GM19452 (cell line): ENCODE measurements at regions not wholly inside any gene's neighbourhood (a gene's known extent, or its start where the extent isn't known, plus 50 kb on each side); places are given as distances from the start of the nearest gene placed in this dataset.

Experiments
- ATAC-seq: cut with Tn5 transposase; IDR thresholded peaks from one replicate; pipeline ENCODE4 v1.9.1; 2021; ENCODE audit not compliant: unreplicated experiment

DNA sequence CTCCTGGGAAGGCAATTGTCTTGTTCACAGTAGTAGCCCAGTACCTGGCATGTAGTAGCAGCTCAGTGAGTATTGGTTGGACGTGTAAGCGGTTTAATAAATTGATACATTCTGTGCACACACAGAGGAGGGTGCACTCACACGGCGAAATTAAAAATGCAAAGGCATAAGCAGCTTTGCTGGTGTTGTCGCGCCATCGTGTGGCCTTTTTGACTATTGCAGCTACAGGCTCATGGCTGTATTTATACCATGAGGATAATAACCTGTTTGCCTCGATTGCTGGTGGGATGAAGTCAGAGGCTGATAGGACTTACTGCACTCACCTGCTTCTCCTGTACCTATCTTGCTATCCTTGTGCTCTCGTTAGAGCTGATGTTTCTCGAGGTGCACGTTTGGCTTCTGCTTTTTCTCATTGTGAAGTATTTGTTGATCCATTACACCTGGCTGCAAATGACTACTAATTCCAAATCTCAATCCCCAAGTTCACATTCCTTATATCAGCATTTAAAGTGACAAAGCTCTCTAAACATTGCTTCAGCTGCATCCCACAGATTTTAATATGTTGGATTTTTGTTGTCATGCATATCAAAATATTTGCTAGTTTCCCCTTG, 61.5 kb downstream of the TBXT start:
- no peak for ATAC-seq

DNA sequence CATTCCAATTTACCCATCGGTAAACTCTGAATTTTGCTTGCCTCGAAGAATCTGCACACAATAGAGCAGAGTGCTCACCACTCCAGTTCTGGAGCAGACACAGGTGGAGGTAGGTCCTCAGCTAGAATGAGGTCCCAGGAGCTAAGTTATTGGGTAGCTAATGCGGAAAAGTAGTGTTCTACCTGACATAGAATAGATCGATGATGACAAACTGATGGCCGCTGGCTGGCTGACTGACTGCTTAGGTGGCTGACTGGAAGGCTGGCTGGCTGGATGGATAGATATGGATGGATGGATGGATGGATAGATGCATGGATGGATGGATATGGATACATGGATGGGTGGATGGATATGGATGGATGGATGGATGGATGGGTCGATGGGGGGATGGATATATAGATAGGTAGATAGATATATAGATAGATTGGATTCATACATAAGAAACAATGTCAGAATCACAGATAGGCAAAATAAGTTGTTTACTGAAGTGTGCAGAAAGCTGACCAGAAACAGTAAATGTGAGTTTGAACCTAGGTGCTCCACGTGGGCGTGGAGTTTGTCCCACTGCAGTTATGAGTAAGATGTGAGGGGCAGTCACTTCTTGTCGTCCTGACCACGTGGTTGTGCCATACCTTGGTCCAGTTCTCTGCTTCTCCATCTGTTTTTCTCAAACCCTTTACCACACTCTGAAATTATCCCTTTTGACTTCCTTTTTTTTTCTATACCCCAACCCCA, 62.1 kb downstream of the TBXT start:
- no peak for ATAC-seq

- no peak for ATAC-seq
Measured at GRCh38 chr6:166104872-166105271, 62.8 kb downstream of the TBXT start.

GRCh38 chr6:166104107-166104506, 63.5 kb downstream of the TBXT start:
- ATAC-seq: no peak

DNA sequence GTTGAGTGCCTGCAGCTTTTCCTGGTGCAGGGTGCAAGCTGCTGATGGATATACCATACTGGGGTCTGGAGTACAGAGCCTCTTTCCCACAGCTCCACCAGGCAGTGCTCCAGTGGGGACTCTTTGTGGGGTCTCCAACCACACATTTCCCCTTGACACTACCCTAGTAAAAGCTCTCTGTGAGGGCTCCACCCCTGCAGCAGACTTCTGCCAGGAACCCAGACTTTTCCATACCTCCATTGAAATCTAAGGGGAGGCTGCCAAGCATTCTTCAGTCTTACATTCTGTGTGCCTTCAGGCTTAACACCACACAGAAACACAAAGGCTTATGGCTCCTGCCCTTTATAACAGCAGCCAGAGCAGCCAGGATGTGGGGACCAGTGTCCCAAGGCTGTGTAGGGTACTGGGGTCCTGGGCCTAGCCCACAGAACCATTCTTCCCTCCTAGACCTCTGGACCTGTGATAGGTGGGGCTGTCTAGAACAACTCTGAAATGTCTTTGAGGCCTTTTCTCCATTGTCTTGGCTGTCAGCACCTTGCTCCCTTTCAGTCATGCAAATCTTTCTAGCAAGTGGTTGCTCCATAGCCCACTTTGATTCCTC, 65.7 kb downstream of the TBXT start:
- no peak for ATAC-seq

GRCh38 chr6:166097914-166098522, 69.6 kb downstream of the TBXT start:
- ATAC-seq: peak; percentile 90

DNA sequence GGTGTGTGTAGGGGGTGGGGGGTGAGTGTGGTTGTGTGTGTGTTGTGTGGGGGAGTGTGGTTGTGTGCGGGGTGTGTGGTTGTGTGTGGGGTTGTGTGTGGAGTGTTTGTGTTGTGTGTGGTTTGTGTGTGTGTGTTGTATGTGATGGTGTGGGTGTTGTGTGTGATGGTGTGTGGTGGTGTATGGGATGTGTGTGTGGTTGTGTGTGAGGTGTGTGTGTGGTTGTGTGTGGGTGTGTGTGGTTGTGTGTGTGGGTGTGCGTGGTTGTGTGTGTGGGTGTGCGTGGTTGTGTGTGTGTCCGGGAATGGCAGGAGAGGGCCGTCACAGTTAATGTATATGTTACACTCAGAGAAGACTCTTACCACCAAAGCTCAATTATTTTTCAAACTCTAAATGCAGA, 79.8 kb downstream of the TBXT start:
- no peak for ATAC-seq

DNA sequence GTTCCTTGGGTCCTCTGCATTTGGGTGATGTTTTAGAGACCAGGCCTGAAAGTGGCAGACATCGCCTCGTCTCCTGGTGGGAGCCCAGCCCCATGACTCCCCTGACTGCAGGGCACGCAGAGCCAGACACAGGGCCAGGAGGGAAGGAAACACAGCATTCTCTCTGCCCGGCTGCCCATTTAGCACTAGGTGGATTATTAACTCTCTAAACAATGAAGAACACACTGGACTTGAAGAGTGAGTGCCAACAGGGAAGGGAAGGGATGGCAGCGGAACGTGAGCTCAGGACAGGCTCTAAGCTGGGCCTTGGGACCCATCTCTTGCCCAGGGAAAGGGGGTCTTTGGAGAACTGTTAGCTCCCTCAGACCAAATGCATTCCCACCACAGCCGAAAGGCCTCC, 80.4 kb downstream of the TBXT start:
- no peak for ATAC-seq

DNA sequence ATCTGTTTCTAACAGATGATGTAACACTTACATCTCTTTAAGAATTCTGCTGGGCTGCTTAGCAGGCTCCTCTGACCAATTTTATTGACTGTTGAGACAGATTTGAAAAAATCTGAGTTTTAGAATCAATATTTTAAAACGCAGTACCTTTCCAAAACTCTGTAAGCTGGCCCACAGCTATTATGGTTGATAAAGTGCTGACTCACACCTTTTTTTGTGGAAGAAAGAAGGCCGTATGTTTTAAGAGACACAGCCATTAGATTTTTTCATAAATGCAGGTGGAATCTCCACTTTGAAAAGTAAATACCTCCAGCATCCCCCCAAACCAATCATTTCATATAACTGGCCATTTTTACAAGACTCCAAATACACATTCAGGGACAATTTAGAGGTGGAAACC, 82.2 kb downstream of the TBXT start:
- ATAC-seq: no peak

- ATAC-seq: no peak
Measured at GRCh38 chr6:166084951-166085350, 82.7 kb downstream of the TBXT start.

DNA sequence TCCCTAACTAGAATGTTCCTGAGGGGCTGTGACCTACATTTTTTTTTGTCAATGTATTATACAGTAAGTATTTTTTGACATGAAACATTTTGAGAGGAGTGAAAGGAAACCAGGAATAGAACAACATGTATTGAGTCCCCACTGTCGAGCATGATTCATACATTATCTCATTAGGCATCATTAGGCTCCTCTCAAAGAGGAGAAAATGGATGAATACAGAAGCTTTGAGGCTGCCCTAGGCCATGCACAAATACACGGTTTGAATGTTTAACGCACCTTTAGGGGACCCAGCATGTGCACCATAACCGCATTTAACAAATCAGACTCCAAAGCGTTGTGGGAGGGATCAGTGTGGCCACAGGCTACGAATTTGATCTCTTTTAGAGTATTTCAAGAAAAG, 87.8 kb downstream of the TBXT start:
- ATAC-seq: no peak

GRCh38 chr6:166078294-166078693, 89.4 kb downstream of the TBXT start:
- ATAC-seq: no peak

- ATAC-seq: no peak
Measured at GRCh38 chr6:166076625-166077024, 91.0 kb downstream of the TBXT start.

GRCh38 chr6:166075925-166076324, 91.7 kb downstream of the TBXT start:
- no peak for ATAC-seq

- no peak for ATAC-seq
Measured at GRCh38 chr6:166075186-166075585, 92.5 kb downstream of the TBXT start.

DNA sequence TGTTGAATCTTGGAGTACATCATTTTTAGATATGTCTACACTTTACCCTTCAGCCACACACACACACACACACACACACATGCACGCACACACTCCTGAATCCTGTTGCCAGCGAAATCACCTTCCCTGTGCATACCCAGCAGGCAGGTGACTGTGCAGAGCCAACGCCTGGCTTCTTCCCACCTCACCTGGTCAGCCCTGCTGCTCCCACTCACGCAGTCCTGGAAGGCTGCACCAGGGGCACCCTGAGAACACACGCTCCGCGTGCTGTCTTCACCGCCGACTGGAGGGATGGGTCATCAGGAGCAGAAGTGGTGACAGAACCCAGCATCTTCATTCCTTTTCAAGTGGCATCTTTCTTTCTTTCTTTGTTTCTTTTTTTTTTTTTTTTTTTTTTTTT, 94.6 kb downstream of the TBXT start:
- no peak for ATAC-seq

- ATAC-seq: no peak
Measured at GRCh38 chr6:166068768-166069167, 98.9 kb downstream of the TBXT start.

DNA sequence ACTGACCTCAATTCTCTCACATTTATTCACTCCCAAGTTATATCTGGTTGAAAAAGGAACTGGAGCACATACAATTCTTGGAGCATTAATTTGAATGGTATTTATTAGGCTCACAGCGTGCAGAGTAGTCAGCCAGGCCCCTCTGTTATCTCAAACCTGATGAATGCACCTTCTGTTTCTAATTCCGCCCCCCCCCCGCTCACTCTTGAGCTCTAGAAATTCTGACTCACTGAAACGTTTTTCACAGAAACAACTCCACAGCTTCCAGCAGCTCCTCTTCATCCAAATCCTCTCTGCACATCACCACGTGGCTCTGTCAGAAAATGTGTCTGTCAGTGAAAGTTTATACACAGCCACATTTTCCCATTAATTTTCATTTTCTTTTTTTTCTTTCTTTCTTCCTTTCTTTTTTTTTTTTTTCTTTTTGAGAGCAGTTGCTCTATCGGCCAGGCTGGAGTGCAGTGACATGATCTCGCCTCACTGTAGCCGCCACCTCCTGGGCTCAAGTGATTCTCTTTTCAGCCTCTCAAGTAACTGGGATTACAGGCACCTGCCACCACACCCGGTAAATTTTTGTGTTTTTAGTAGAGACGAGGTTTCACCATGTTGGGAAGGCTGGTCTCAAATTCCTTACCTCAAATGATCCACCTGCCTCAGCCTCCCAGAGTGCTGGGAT, 109.4 kb downstream of the TBXT start:
- no peak for ATAC-seq

DNA sequence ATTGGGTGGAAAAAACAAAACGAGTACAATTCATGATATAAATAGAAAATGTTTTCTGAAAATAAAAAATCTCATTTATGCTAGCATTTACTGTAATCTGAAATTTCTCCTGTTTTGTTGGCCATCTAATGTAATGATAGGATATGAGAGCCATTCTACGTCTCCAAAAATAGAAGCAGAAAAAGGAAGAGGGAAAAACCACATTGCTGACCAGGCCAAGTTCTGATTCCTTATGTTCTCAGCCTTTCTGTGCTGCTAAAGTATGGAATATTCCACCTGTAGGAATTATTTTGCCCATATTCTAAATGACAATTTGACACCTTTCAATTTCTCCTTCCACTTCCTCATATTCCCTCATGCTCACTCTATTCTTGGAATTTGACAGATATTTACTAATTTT, 110.2 kb downstream of the TBXT start:
- no peak for ATAC-seq

DNA sequence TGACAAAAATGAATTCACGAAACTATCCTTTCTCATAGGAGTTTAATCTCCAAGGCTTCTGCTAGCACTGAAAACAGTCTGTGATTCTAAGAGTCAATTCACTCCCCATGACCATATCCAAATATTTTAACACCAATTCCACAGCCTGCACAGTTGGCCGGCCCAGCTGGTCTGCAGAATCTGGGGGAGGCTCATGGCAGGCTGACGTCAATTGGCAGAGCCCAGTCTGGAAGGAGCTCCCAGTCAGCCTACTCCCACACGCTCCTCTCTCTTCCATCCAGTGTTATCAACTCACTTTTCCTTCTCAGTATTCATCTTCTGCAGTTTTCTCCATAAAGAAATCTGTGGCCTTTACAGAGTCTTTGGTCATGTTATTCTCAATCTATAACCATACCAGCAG, 111.0 kb downstream of the TBXT start:
- ATAC-seq: no peak

- no peak for ATAC-seq
Measured at GRCh38 chr6:166055801-166056200, 111.8 kb downstream of the TBXT start.

- ATAC-seq: no peak
Measured at GRCh38 chr6:166052837-166053236, 114.8 kb downstream of the TBXT start.
